HCT116 (cell line): ENCODE measurements at regions not wholly inside any gene's neighbourhood (a gene's known extent, or its start where the extent isn't known, plus 50 kb on each side); places are given as distances from the start of the nearest gene placed in this dataset.

Experiments
- ATAC-seq: fragments of 200-7000 bp; cut with Tn5 transposase; 2 replicates; pipeline ENCODE4 v1.9.1; 2020; ENCODE audit warnings: mild to moderate bottlenecking, moderate library complexity
- BruUV-seq: library from RNA; stranded (reverse); fragments of 400-500 nt; replicated peaks from 2 replicates; lab custom pipeline; 2021; lab: Mats Ljungman, UMichigan
- CTCF ChIA-PET: fragments of 300-600 bp; sonication (Branson Sonifier 250); formaldehyde crosslinking; loops from one replicate; lab custom pipeline; 2021; ENCODE audit warnings: antibody characterized with exemption; lab: Charles Lee
- POLR2A ChIA-PET: fragments of 300-600, 350-600 bp; sonication (Branson Sonifier 250); formaldehyde crosslinking; loops from one replicate; lab custom pipeline; 2021; ENCODE audit warnings: antibody characterized with exemption; lab: Charles Lee
- RAD21 ChIA-PET, 2 experiments: fragments of 300-600 bp; sonication (Branson Sonifier 250); formaldehyde crosslinking; loops; one replicate each; lab custom pipeline; 2023; ENCODE audit warnings: low total read pairs in 2 of 2; ENCODE audit not compliant: uncharacterized antibody in 2 of 2, unreplicated experiment in 2 of 2, low non-redundant PET in 1 of 2; lab: Charles Lee
- DNase-seq: peaks from one replicate; pipeline ENCODE4 v3.0.0-alpha.2; 2010; ENCODE audit warnings: low read depth, low spot score
- H2AFZ ChIP-seq: fragments of 200-600 bp; shearing (Covaris generic), sonication (generic); 2 replicates; pipeline ENCODE4 v1.6.1; 2017; ENCODE audit warnings: low read depth, mixed run types, mixed read lengths, antibody characterized with exemption, low read length; ENCODE audit not compliant: poor library complexity, severe bottlenecking
- H3K27ac ChIP-seq: 2 replicates; pipeline ENCODE4 v1.5.1; 2012; ENCODE audit warnings: low read depth, low read length
- H3K27me3 ChIP-seq: fragments of 200-600 bp; sonication (generic); 2 replicates; pipeline ENCODE4 v1.6.1; 2016; ENCODE audit warnings: mixed run types, low read length, mixed read lengths; ENCODE audit not compliant: insufficient read depth
- H3K36me3 ChIP-seq, 2 experiments: fragments of 200-500 bp in 1 of 2; fragments of 200-600 bp in 1 of 2; sonication (Bioruptor generic) in 1 of 2; sonication (generic) in 1 of 2; 2 replicates each; pipeline versions ENCODE4 v1.5.1 to v1.6.1; 2014 to 2016; ENCODE audit warnings: low read length in 2 of 2, inconsistent platforms in 1 of 2, mixed read lengths in 1 of 2, mixed run types in 1 of 2; ENCODE audit not compliant: insufficient read depth in 2 of 2, control insufficient read depth in 1 of 2
- H3K4me1 ChIP-seq, 2 experiments: fragments of 200-600 bp in 1 of 2; sonication (generic) in 1 of 2; 2 replicates each; pipeline versions ENCODE4 v1.5.1 to v1.6.1; 2012 to 2017; ENCODE audit warnings: low read length in 2 of 2, inconsistent platforms in 1 of 2, mild to moderate bottlenecking in 1 of 2, mixed read lengths in 1 of 2, mixed run types in 1 of 2, moderate library complexity in 1 of 2; ENCODE audit not compliant: insufficient read depth in 2 of 2, control insufficient read depth in 1 of 2
- H3K4me2 ChIP-seq: fragments of 200-600 bp; sonication (generic); 2 replicates; pipeline ENCODE4 v1.6.1; 2017; ENCODE audit warnings: mixed run types, low read length, mixed read lengths
- H3K4me3 ChIP-seq, 2 experiments: fragments of 200-600 bp in 1 of 2; sonication (generic) in 1 of 2; replicated peaks in 1 of 2; 2 replicates each; pipeline ENCODE4 v1.5.1; 2011 to 2016; ENCODE audit warnings: low read length in 2 of 2, control low read depth in 1 of 2, low read depth in 1 of 2, mild to moderate bottlenecking in 1 of 2, mixed read lengths in 1 of 2, mixed run types in 1 of 2
- H3K79me2 ChIP-seq: fragments of 200-600 bp; sonication (generic); 2 replicates; pipeline ENCODE4 v1.6.1; 2017; ENCODE audit warnings: mild to moderate bottlenecking, mixed run types, low read length, moderate library complexity, mixed read lengths; ENCODE audit not compliant: insufficient read depth
- H3K9ac ChIP-seq: fragments of 200-600 bp; sonication (generic); 2 replicates; pipeline ENCODE4 v1.6.1; 2016; ENCODE audit warnings: low read length, mixed read lengths
- H3K9me2 ChIP-seq: fragments of 200-600 bp; sonication (generic), shearing (Covaris generic); 2 replicates; pipeline ENCODE4 v1.6.1; 2017; ENCODE audit warnings: mixed run types, mild to moderate bottlenecking, moderate library complexity; ENCODE audit not compliant: insufficient read depth
- H3K9me3 ChIP-seq, 2 experiments: fragments of 200-500 bp in 1 of 2; fragments of 200-600 bp in 1 of 2; sonication (Bioruptor generic) in 1 of 2; sonication (generic) in 1 of 2; 2 replicates each; pipeline ENCODE4 v1.6.1; 2014 to 2017; ENCODE audit warnings: low read length in 2 of 2, mixed read lengths in 2 of 2, inconsistent platforms in 1 of 2, low read depth in 1 of 2, mild to moderate bottlenecking in 1 of 2, mixed run types in 1 of 2, moderate library complexity in 1 of 2; ENCODE audit not compliant: control insufficient read depth in 1 of 2, insufficient read depth in 1 of 2
- H4K20me1 ChIP-seq: fragments of 200-600 bp; sonication (generic), shearing (Covaris generic); 2 replicates; pipeline ENCODE4 v1.6.1; 2017; ENCODE audit warnings: mixed run types, mild to moderate bottlenecking, moderate library complexity; ENCODE audit not compliant: insufficient read depth
- CTCF ChIP-seq, 3 experiments: fragments of 200-600 bp in 1 of 3; sonication (generic) in 1 of 3; IDR thresholded peaks in 2 of 3; conservative IDR thresholded peaks in 1 of 3; 2 replicates each; pipeline ENCODE4 v1.5.1; 2012 to 2017; ENCODE audit warnings: low read depth in 2 of 3, low read length in 2 of 3, antibody characterized with exemption in 1 of 3, borderline replicate concordance in 1 of 3, control low read depth in 1 of 3, mild to moderate bottlenecking in 1 of 3, mixed read lengths in 1 of 3, mixed run types in 1 of 3, moderate library complexity in 1 of 3; ENCODE audit not compliant: insufficient read depth in 1 of 3
- EGR1 ChIP-seq: IDR thresholded peaks from 2 replicates; pipeline ENCODE4 v1.6.1; 2012; ENCODE audit warnings: low read depth
- FOSL1 ChIP-seq: IDR thresholded peaks from 2 replicates; pipeline ENCODE4 v1.6.1; 2012; ENCODE audit warnings: low read depth
- MAX ChIP-seq: IDR thresholded peaks from 2 replicates; pipeline ENCODE4 v1.6.1; 2012
- POLR2A ChIP-seq: IDR thresholded peaks from 2 replicates; pipeline ENCODE4 v1.7.0; 2011; ENCODE audit warnings: borderline replicate concordance; ENCODE audit not compliant: insufficient read depth, insufficient read length; ENCODE audit errors: extremely low read depth
- POLR2AphosphoS5 ChIP-seq: IDR thresholded peaks from 2 replicates; pipeline ENCODE4 v1.6.1; 2011; ENCODE audit warnings: mild to moderate bottlenecking, low read depth, low read length, moderate library complexity
- RAD21 ChIP-seq: IDR thresholded peaks from 2 replicates; pipeline ENCODE4 v1.6.1; 2012; ENCODE audit warnings: low read depth, mild to moderate bottlenecking
- SRF ChIP-seq: IDR thresholded peaks from 2 replicates; pipeline ENCODE4 v1.6.1; 2012; ENCODE audit warnings: low read depth
- intact Hi-C: fragments of 100-400 bp; cut with micrococcal nuclease; formaldehyde crosslinking; loops from 2 replicates; pipeline ENCODE4 v1.10.0; 2022
- TF ChIP-seq, protein P1 (sequence below): IDR thresholded peaks from 2 replicates; pipeline ENCODE4 v1.6.1; 2011; ENCODE audit warnings: mild to moderate bottlenecking, low read length, moderate library complexity; ENCODE audit not compliant: insufficient replicate concordance; ENCODE audit errors: extremely low read depth

DNA sequence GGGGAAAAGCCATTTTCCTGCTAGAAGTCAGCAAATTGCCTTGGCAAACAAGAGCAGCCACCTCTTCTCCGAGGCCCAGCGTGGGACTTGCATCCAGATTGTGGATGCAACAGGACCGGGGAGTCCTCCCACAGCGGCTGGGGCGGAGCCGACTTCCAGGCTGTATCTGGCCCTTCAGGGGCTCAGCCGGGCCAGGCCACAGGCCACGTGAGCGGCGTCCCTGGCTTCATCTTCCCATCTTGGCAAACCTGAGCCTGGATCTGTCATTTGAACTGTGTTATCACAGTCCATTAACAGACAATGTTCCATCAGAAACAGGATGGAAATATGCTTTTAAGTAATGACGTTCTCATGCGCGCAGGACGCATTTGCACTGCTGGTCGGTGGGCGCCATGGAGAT is 483.5 kb upstream of the SALL3 start:
- Histone ChIP-seq H4K20me1 (no peaks in the 10 kb centered on the region), H3K79me2 (no peaks in the 10 kb centered on the region), H3K4me2 (no peak overlapping the region), H3K9me3 (peaks cover 15% of the 10 kb centered on the region in 2 experiments; a peak in 2 of 4 replicates), H3K36me3 (no peaks in the 10 kb centered on the region), H3K4me1 (peaks cover 0 to 8% of the 10 kb centered on the region in 2 experiments; a peak in 2 of 4 replicates), H3K9me2 (no peaks in the 10 kb centered on the region), H3K27me3 (no peaks in the 10 kb centered on the region), H2AFZ (no peak overlapping the region), H3K27ac (no peak overlapping the region), H3K4me3 (no peak overlapping the region), H3K9ac (no peak overlapping the region)
- ChIA-PET RAD21 (no interaction called here), CTCF (no interaction called here), POLR2A (no interaction called here)
- ATAC-seq (no peak), DNase-seq (no peak)
- intact Hi-C loops, result no loop called here
- no peak for TF ChIP-seq EGR1
- TF ChIP-seq FOSL1, result no peak
- TF ChIP-seq POLR2AphosphoS5, result no peak
- TF ChIP-seq, protein P1, sequence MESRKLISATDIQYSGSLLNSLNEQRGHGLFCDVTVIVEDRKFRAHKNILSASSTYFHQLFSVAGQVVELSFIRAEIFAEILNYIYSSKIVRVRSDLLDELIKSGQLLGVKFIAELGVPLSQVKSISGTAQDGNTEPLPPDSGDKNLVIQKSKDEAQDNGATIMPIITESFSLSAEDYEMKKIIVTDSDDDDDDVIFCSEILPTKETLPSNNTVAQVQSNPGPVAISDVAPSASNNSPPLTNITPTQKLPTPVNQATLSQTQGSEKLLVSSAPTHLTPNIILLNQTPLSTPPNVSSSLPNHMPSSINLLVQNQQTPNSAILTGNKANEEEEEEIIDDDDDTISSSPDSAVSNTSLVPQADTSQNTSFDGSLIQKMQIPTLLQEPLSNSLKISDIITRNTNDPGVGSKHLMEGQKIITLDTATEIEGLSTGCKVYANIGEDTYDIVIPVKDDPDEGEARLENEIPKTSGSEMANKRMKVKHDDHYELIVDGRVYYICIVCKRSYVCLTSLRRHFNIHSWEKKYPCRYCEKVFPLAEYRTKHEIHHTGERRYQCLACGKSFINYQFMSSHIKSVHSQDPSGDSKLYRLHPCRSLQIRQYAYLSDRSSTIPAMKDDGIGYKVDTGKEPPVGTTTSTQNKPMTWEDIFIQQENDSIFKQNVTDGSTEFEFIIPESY, result no peak
- TF ChIP-seq MAX, result no peak
- no peak for TF ChIP-seq POLR2A
- no peak for TF ChIP-seq SRF
- no peak for TF ChIP-seq RAD21
- no peak for TF ChIP-seq CTCF (IDR thresholded peaks at IDR 0.05 in 2 of 3, conservative IDR thresholded peaks at IDR 0.05 in 1 of 3; ENCODE audit: borderline replicate concordance in 1 of 3, insufficient read depth in 1 of 3, low read depth in 2 of 3, low read length in 2 of 3)
- BruUV-seq, result no TSS peak
